Testis (tissue), 2 donors: ENCODE measurements at regions not wholly inside any gene's neighbourhood (a gene's known extent, or its start where the extent isn't known, plus 50 kb on each side); places are given as distances from the start of the nearest gene placed in this dataset.
"Not testable (repeated sequence)": the region's sequence is repeated elsewhere in the genome, so short reads cannot be mapped to it uniquely, and the experiment has no call there.

Experiments used
- CTCF ChIP-seq, 3 experiments: fragments of 450-650 bp in 2 of 3; fragments of 200-600 bp in 1 of 3; sonication (generic) in 1 of 3; IDR thresholded peaks; one replicate each; pipeline ENCODE4 v1.5.1; 2016 to 2019; ENCODE audit warnings: antibody characterized with exemption in 3 of 3, mild to moderate bottlenecking in 2 of 3, moderate library complexity in 1 of 3
- POLR2A ChIP-seq: fragments of 450-650 bp; IDR thresholded peaks from one replicate; pipeline ENCODE4 v1.6.1; 2017; ENCODE audit warnings: antibody characterized with exemption, mild to moderate bottlenecking, moderate library complexity

- not testable (repeated sequence) for TF ChIP-seq CTCF (IDR thresholded peaks at IDR 0.05); POLR2A
Observed at GRCh38 chr10:117430535-117430934, 55.3 kb upstream of the PDZD8 start.
